GM12892 (cell line): ENCODE measurements at regions not wholly inside any gene's neighbourhood (a gene's known extent, or its start where the extent isn't known, plus 50 kb on each side); places are given as distances from the start of the nearest gene placed in this dataset.

Experiments
- DNase-seq: peaks from one replicate; pipeline ENCODE4 v3.0.0; 2011; ENCODE audit not compliant: insufficient read length
- FAIRE-seq: peaks from 2 replicates; lab custom pipeline; 2011; peaks lifted over from hg19 to GRCh38; lab: Jason Lieb, UNC
- POLR2A ChIP-seq: IDR thresholded peaks from 2 replicates; pipeline ENCODE4 v1.6.1; 2011; ENCODE audit warnings: low read depth, low read length, control low read depth
- POLR2AphosphoS5 ChIP-seq: IDR thresholded peaks from 2 replicates; pipeline ENCODE4 v1.6.1; 2011; ENCODE audit warnings: low read depth, low read length, control low read depth
- TAF1 ChIP-seq: IDR thresholded peaks from 2 replicates; pipeline ENCODE4 v1.6.1; 2011; ENCODE audit warnings: low read depth, mild to moderate bottlenecking, control low read depth, low read length, borderline replicate concordance

GRCh38 chr5:82865625-82866024 lies 211.6 kb downstream of the TMEM167A start:
- DNase-seq (no peak), FAIRE-seq (no peak)
- TF ChIP-seq TAF1 (no peak), POLR2AphosphoS5 (no peak), POLR2A (no peak)

GRCh38 chr5:82863266-82863665 lies 213.9 kb downstream of the TMEM167A start:
- no peak for TF ChIP-seq POLR2A
- no peak for TF ChIP-seq TAF1
- TF ChIP-seq POLR2AphosphoS5: no peak
- DNase-seq: no peak
- no peak for FAIRE-seq

- TF ChIP-seq TAF1 (no peak), POLR2A (no peak), POLR2AphosphoS5 (no peak)
- DNase-seq (no peak), FAIRE-seq (no peak)
Observed at GRCh38 chr5:82862711-82863110, 214.5 kb downstream of the TMEM167A start.

GRCh38 chr5:82862261-82862660 lies 214.9 kb downstream of the TMEM167A start:
- no peak for FAIRE-seq
- DNase-seq: no peak
- no peak for TF ChIP-seq POLR2AphosphoS5
- no peak for TF ChIP-seq TAF1
- no peak for TF ChIP-seq POLR2A

- DNase-seq (no peak), FAIRE-seq (no peak)
- TF ChIP-seq TAF1 (no peak), POLR2AphosphoS5 (no peak), POLR2A (no peak)
Observed at GRCh38 chr5:82861701-82862100, 215.5 kb downstream of the TMEM167A start.

DNA sequence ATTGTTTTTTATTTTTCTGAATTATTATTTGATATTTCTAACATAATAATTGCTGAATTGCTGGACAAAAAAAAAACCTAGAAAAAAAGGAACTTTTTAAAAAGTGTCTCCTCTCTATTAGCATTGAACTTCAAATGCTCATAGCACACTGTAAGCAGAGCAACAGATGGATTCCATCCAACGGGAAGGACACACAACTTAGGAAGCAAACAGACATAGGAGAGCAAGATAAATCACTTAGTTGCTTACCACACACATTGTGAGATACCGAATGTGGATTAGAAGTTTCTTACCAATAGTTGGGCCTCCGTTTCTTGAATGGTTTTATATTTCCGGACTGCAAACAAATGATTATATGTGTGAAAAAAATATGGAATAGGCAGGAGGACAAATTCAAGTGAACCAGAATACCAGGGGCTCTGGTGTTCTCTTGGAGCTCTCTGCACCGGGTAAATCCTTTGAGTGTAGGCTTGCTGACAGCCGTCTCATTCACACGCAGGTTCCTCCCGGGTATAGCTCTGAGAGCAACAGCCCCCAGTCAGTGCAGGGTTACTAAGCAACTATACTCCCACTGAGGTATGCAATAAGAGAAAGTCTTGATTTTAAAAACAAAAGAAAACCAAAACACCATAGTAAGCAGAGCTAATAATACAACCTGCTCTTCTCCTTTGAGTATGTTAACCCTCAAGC lies 217.6 kb downstream of the TMEM167A start:
- no peak for FAIRE-seq
- TF ChIP-seq POLR2A: no peak
- no peak for DNase-seq

GRCh38 chr5:82858151-82859025 lies 218.8 kb downstream of the TMEM167A start:
- no peak for TF ChIP-seq POLR2A
- no peak for TF ChIP-seq TAF1
- TF ChIP-seq POLR2AphosphoS5: no peak
- DNase-seq: no peak
- FAIRE-seq: no peak

DNA sequence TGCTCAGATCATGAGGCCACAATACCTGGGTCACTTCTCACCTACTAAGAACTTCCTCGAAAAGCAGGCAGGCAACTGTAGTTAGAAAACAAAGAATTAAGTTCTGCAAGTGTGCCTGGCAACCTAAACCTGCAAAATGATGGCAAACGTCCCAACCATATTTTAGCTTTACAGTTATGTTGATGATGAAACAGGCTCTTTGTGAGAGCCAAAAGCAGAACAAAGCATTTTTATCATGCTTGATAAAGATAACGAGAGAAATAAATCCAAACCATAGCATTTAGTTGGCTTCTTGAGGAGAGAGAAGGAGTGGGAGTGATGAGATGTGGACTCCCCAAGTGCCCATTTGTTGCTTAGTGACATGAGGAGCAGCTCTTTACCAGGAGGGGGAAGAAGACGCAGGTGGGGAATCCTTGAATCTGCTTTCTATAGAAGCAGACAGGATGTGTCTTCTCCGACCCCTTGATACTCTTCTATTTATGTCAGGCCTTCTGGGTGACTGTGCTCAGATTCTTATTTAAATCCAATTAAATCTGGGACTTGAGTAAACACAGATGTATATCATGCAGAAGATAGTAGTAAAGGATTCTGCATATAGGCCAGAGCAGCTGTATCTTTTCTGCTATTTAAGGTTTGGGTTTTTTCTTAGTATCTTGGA lies 221.2 kb downstream of the TMEM167A start:
- no peak for DNase-seq
- TF ChIP-seq TAF1 (no peak), POLR2A (no peak), POLR2AphosphoS5 (no peak)
- no peak for FAIRE-seq

DNA sequence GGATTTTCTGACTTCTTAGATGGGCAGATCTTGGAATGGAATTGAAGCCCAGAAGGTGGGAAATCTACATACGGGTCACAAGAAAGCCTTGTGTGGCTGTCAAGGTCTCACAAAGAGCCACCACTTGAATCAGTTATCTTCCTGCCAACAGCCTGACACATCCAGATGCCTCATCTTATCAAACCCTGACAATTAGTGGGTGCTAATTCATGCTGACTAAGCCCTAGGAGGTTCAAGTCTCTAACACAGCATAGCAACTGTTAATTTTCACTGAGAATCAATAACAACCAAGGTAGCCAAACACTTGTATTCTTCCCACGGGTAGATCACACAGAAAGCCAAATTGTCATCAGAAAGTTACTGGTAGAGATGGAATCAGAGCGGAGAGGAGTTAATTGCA lies 222.2 kb downstream of the TMEM167A start:
- FAIRE-seq (no peak), DNase-seq (no peak)
- TF ChIP-seq POLR2AphosphoS5: no peak
- no peak for TF ChIP-seq POLR2A
- no peak for TF ChIP-seq TAF1

DNA sequence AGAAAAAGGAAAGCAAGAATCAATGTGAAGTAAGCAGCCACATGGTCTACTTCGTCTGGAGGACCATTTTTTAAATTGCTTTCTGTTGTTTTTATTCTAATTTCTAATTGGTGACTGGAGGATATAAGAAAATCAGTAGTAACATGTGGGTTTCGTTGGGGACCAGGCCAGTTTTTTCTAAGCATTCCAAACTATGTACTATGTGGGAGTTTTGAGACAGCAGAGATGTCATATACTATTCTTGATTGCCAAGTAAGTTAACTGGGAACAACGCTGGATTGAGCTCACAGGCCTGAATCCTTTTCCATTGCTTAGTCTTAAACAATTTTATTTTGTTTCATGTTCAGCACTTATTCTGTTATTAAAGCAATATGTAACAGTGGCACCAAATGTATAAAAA lies 225.7 kb downstream of the TMEM167A start:
- DNase-seq: no peak
- no peak for TF ChIP-seq POLR2AphosphoS5
- no peak for TF ChIP-seq TAF1
- TF ChIP-seq POLR2A: no peak
- peak; percentile 5 for FAIRE-seq

- FAIRE-seq (no peak), DNase-seq (no peak)
- TF ChIP-seq POLR2AphosphoS5: no peak
- TF ChIP-seq TAF1: no peak
- no peak for TF ChIP-seq POLR2A
Observed at GRCh38 chr5:82850393-82850792, 226.8 kb downstream of the TMEM167A start.
